Neural progenitor cell (in vitro differentiated cells): ENCODE measurements at regions not wholly inside any gene's neighbourhood (a gene's known extent, or its start where the extent isn't known, plus 50 kb on each side); places are given as distances from the start of the nearest gene placed in this dataset.

Experiments
- EZH2 ChIP-seq: fragments of 200-600 bp; sonication (generic); IDR thresholded peaks from 2 replicates; pipeline ENCODE4 v1.6.1; 2017; ENCODE audit warnings: antibody characterized with exemption, mild to moderate bottlenecking, moderate library complexity
- TF ChIP-seq, protein P1 (sequence below): fragments of 200-600 bp; sonication (generic); IDR thresholded peaks from 2 replicates; pipeline ENCODE4 v1.5.1; 2017; ENCODE audit warnings: antibody characterized with exemption, mild to moderate bottlenecking

DNA sequence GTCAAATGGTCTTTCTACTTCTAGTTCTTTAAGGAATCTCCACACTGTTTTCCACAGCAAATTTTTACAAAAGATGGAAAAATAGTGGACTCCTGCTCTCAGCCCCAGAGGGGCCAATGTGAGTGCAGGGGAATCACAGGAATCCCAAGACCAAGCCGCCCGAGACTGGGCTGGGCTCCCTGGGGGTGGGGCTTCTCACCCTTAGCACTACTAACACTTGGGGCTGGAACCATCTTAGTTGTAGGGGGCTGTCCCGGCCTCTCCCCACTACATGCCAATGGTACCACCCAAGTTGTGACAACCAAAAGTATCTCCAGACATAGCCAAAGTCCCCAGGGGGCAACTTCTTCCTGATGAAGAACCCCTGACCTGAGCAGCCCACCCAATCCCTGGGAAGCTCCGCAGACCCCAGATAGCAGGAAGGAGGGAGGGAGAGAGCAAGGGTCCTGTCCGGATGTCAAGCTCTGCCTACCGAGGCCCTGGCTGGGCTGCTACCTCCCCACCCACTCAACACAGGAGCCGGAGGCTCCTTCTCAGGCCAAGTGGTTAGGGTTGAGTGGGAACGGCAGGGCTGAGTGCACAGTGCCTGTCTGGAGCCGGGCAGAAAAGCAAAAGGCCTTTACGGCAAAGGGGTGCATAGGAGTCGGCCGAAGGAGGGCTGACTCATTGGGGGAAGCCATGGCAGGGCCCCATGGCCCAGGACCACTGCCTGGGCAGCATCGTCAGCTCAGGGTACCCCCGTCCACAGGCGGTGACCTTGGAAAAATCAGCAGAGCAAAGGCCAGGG, 122.5 kb upstream of the FGF3 start:
- TF ChIP-seq EZH2, result no peak
- TF ChIP-seq, protein P1, sequence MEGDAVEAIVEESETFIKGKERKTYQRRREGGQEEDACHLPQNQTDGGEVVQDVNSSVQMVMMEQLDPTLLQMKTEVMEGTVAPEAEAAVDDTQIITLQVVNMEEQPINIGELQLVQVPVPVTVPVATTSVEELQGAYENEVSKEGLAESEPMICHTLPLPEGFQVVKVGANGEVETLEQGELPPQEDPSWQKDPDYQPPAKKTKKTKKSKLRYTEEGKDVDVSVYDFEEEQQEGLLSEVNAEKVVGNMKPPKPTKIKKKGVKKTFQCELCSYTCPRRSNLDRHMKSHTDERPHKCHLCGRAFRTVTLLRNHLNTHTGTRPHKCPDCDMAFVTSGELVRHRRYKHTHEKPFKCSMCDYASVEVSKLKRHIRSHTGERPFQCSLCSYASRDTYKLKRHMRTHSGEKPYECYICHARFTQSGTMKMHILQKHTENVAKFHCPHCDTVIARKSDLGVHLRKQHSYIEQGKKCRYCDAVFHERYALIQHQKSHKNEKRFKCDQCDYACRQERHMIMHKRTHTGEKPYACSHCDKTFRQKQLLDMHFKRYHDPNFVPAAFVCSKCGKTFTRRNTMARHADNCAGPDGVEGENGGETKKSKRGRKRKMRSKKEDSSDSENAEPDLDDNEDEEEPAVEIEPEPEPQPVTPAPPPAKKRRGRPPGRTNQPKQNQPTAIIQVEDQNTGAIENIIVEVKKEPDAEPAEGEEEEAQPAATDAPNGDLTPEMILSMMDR, result no peak
